NCI-H446 treated with DMSO at 0.1 percent for 48 hours (cell line): ENCODE measurements at regions not wholly inside any gene's neighbourhood (a gene's known extent, or its start where the extent isn't known, plus 50 kb on each side); places are given as distances from the start of the nearest gene placed in this dataset.
"Not testable (repeated sequence)": the region's sequence is repeated elsewhere in the genome, so short reads cannot be mapped to it uniquely, and the experiment has no call there.

Source experiments
- DNase-seq: peaks from one replicate; lab custom pipeline; 2025; lab: John Stamatoyannopoulos, UW

- DNase-seq, result no peak
Observed at GRCh38 chr1:94672934-94673333, 131.4 kb upstream of the F3 start.

GRCh38 chr1:94672001-94672400, 130.4 kb upstream of the F3 start:
- no peak for DNase-seq

GRCh38 chr1:94670273-94670672, 128.7 kb upstream of the F3 start:
- no peak for DNase-seq

GRCh38 chr1:94669198-94669597, 127.6 kb upstream of the F3 start:
- no peak for DNase-seq

- DNase-seq, result no peak
Observed at GRCh38 chr1:94668528-94668927, 127.0 kb upstream of the F3 start.

GRCh38 chr1:94667818-94668217, 126.3 kb upstream of the F3 start:
- no peak for DNase-seq

- DNase-seq, result no peak
Observed at GRCh38 chr1:94666797-94667196, 125.2 kb upstream of the F3 start.

GRCh38 chr1:94661431-94661932, 119.9 kb upstream of the F3 start:
- no peak for DNase-seq

- no peak for DNase-seq
Observed at GRCh38 chr1:94660994-94661393, 119.4 kb upstream of the F3 start.

GRCh38 chr1:94660258-94660657, 118.7 kb upstream of the F3 start:
- DNase-seq, result no peak

GRCh38 chr1:94659202-94659601, 117.6 kb upstream of the F3 start:
- DNase-seq, result not testable (repeated sequence)

- no peak for DNase-seq
Observed at GRCh38 chr1:94658221-94658620, 116.7 kb upstream of the F3 start.

- not testable (repeated sequence) for DNase-seq
Observed at GRCh38 chr1:94657776-94658175, 116.2 kb upstream of the F3 start.

- no peak for DNase-seq
Observed at GRCh38 chr1:94656967-94657366, 115.4 kb upstream of the F3 start.

- DNase-seq, result no peak
Observed at GRCh38 chr1:94654919-94655318, 113.4 kb upstream of the F3 start.

- no peak for DNase-seq
Observed at GRCh38 chr1:94654459-94654858, 112.9 kb upstream of the F3 start.

- no peak for DNase-seq
Observed at GRCh38 chr1:94654031-94654430, 112.5 kb upstream of the F3 start.

- DNase-seq, result no peak
Observed at GRCh38 chr1:94653454-94653853, 111.9 kb upstream of the F3 start.

- DNase-seq, result no peak
Observed at GRCh38 chr1:94651076-94651475, 109.5 kb upstream of the F3 start.

- no peak for DNase-seq
Observed at GRCh38 chr1:94650301-94650700, 108.7 kb upstream of the F3 start.

- no peak for DNase-seq
Observed at GRCh38 chr1:94648225-94649007, 106.9 kb upstream of the F3 start.

GRCh38 chr1:94646786-94647555, 105.4 kb upstream of the F3 start:
- no peak for DNase-seq

GRCh38 chr1:94646141-94646643, 104.6 kb upstream of the F3 start:
- DNase-seq, result no peak
